Ramos (cell line): ENCODE measurements at regions not wholly inside any gene's neighbourhood (a gene's known extent, or its start where the extent isn't known, plus 50 kb on each side); places are given as distances from the start of the nearest gene placed in this dataset.
"Not testable (repeated sequence)": the region's sequence is repeated elsewhere in the genome, so short reads cannot be mapped to it uniquely, and the experiment has no call there.

ENCODE experiments used
- in situ Hi-C: fragments of 300-500 bp; cut with MboI; formaldehyde crosslinking; loops from one replicate; pipeline ENCODE4 v1.14.3; 2022; ENCODE audit warnings: low sequenced_read_pairs; ENCODE audit not compliant: unreplicated experiment

- in situ Hi-C loops: not testable (repeated sequence)
Measured at GRCh38 chr7:70895337-70896200, 236.4 kb upstream of the GALNT17 start.

DNA sequence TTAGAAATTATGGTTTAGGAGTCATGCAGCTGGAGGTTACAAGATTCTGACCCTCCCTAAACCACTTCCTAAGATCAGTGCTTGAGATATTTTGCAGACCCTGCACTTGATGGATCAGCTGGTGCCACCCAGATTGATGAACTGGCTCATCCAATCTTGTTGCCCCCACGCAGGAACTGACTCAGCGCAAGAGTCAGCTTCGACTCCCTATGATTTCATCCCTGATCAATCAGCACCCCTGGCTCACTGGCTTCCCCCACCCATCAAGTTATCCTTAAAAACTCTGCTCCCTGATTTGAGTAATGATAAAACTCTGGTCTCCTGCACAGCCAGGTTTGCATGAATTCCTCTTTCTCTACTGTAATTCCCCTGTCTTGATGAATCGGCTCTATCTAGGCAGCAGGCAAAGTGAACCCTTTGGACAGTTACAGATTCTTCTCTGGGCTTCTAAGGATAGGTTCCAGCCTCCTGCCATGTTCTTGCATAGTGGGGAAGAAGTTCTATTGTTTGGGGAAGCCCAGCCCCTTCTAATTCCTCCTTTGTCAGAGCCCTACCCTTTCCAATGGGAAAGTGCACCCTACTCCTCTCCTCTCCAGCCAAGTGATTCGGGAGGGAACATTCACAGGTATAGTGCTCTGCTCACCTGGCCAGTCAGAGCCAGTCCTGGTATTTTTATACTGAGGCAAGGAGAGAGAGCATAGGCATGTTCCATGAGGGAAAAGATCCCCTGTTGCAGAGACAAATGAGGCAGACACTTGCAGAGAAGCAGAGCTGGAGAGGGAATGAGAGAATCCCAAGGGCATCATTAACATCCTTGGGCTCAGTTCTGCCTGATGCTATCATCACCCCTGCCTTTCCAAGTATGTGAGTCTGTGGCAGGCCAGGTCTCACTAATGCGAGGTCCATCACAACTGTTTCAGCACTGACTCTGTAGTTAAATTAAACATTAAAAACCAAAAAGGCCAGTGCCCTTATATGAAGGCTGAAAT is 224.4 kb upstream of the GALNT17 start:
- in situ Hi-C loops: no loop called here

DNA sequence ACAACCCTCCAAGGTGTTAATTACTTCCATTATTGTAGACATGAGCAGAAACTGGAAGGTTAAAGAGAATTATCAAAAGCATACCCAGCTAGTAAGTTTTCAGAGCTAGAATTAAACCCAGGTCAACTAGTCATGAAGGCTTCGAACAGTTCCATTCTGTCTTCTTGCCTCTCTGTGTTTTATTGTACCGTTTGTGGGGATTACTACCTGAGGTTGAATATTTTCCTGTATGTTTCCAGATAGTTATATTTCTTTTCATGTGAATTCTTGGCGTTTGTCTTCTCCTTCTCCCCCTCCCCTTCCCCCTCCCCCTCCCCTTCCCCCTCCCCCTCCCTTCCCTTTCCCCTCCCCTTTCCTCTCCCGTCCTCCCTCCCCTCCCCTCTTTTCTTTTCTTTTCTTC is 218.0 kb upstream of the GALNT17 start:
- in situ Hi-C loops: no loop called here

- in situ Hi-C loops: no loop called here
Measured at GRCh38 chr7:70915067-70915466, 216.9 kb upstream of the GALNT17 start.

- in situ Hi-C loops: no loop called here
Measured at GRCh38 chr7:70919481-70920073, 212.4 kb upstream of the GALNT17 start.

- in situ Hi-C loops: no loop called here
Measured at GRCh38 chr7:70920876-70921275, 211.1 kb upstream of the GALNT17 start.

DNA sequence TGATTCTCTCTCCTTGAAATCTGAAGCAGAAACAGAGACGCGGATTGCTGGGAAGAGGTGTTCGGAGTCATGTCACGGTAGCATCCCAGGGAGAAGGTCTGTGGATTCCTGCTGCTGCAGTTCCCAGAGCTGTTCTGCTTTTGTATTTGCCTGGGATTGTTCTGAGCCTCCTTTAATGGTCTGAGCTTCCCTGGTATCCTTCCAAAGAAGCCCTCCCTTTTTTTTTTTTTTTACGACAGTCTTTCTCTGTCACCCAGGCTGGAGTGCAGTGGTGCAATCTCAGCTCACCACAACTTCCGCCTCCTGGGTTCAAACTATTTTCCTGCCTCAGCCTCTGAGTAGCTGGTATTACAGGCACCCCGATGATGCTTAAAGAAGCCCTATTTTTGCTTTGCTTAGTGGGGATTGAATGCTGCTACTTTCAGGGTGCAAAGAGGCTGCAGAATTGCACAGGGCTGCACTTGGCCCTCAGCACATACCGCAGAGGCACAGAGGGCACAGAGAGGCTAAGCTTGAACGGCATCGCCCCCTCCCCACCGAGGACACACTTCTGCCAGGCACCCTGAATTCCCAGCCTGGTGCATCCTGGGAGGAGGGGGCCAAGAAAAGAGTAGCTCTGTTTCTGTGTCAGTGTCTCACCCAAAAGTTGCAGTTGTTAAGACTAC is 208.6 kb upstream of the GALNT17 start:
- in situ Hi-C loops: no loop called here

DNA sequence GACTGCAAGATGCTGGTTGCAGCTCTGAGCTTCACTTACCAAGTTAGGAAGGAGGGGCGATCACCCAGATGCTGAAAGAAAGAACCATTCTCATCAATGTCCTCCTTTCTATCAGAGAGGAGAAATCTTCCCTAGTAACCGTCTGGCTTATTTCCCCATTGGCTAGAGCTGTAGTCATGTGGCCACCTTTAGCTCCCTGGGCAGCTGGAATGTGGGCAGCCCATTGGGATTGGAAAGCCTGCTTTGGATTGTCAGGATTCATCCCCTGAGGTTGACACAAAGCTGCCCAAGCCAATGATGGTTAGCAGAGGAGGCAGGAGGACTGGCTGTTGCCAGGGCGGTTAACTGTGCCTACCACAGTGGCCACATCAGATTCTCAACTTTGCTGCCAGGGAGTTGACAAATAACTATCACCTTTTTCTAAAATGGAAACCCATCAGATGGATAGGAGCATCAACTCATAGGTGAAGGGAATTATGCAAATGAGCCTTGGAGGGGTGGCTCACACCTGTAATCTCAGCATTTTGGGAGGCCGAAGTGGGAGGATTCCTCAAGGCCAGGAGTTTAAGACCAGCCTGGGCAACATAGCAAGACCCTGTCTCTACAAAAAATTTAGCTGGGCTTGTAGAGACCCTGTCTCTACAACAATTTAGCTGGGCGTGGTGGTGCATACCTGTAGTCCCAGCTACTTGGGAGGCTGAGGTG is 206.4 kb upstream of the GALNT17 start:
- in situ Hi-C loops: no loop called here

- in situ Hi-C loops: no loop called here
Measured at GRCh38 chr7:70926666-70927065, 205.3 kb upstream of the GALNT17 start.

DNA sequence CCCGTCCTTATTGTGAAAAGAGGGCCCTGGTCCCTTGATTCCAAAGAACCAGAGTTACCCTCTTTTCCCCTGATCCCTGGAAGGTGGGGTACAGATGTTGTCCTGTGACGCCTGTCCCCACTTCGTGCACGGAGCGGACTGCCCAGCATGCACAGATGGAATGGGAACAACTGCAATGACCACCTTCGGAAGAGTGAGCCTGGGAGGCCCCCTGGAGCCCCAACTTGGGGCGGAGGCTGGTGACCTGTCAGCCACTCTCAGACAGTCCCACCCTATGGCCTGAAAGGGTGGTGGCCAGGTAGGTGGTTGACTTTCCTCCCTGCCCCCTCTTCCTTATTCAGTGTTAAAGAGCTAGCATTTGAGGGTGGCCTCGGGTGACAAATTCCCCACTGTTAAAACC is 196.6 kb upstream of the GALNT17 start:
- in situ Hi-C loops: no loop called here

DNA sequence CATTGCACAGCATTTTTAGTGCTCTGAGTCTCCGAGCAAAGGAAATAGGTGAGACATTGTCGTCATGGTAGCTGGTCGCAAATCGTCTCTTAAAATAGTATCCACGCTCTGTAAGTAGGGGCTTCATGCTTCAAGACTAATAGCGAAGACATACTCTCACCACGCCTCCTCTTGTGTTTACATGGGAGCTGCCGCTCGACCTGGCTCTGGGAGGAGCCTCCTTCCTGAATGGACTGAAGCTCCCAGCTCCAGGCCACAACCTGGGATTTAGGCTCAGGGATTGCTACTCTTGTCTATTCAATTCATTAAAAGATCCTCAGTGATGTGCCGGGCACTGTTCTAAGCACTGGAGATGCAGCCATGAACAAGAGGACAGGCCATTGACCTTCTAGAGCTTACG is 196.1 kb upstream of the GALNT17 start:
- in situ Hi-C loops: no loop called here

GRCh38 chr7:70937424-70937823 is 194.5 kb upstream of the GALNT17 start:
- in situ Hi-C loops: no loop called here

DNA sequence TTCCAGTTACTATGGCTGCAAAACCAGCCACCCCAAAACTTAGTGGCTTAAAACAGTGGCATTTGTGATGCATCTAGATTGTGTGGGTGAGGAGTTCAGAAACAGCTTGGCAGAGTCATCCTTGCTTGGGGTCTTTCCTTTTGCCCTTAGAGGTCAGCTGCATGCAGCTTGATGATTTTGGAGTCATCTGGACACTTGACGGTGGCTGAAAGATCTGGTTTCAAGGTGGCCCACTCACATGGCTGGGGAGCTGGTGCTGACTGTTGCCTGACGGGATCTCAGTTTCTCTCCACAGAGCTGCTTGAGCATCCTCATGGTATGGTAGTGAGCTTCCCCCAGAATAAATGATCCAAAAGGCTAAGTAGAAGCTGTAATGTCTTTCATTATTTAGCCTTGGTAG is 191.3 kb upstream of the GALNT17 start:
- in situ Hi-C loops: no loop called here

GRCh38 chr7:70942791-70943190 is 189.2 kb upstream of the GALNT17 start:
- in situ Hi-C loops: no loop called here

DNA sequence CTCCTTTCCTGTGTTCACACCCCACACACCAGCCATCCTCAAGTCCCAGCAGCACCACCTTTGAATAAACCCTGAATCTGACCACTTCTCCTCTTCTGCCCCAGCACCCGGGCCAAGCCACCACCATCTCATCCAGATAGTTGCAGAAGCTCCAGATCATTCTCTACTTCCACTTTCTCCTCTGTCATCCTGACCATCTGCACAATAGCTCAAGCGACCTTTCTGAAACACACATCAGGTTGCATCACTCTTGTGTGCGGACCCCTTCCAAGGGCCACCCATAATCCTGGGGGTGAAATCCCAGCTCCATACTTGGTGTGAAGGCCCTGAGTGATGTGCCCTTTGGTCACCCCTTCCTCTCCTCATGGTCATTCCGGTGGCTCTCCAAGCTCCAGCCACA is 187.4 kb upstream of the GALNT17 start:
- in situ Hi-C loops: no loop called here

- in situ Hi-C loops: no loop called here
Measured at GRCh38 chr7:70947181-70947580, 184.8 kb upstream of the GALNT17 start.

DNA sequence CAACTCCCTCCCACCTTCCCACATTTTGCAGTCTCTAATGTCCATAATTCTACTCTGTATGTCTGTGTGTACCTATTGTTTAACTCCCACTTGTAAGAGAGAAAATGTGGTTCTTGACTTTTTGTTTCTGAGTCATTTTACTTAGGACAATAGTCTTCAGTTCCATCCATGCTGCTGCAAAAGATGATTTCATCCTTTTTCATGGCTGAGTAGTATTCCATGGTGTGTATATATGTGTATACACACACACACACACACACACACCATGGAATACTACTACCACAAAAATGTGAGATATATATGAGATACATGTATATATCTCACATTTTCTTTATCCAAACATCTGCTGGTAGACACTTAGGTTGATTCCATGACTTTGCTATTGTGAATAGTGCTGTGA is 182.1 kb upstream of the GALNT17 start:
- in situ Hi-C loops: no loop called here

DNA sequence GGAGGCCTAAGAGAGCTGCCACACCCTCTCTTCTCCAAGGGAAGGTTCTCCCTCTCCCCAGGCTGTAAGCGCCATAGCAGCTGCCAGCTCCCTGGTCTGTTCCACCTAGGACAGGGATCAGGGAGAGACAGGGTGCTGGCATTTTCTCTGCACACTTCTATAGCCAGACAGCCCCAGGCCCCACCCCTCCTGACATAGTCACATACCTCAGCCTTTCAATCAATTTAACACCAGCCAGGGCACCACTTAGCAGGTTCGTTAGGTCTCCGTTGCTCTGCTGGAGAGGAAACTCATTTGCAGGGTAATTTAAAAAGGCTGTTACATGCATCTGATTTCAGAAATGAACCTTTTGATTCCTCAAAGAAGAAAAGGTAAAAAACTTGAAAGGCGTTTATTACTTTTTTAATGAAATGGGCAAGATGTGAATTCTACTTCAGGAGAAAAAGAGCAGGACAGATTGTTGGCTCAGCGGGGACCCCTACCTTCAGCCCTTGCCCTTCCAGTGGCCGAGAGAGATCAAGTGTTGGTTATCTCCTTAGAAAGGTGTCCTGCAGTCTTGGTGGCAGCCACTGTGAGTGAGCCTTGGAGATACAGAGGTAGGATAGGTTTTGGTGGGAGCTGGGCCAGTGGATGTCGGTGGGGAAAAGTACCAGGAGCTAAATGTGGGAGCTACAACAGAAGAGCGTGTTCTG is 180.5 kb upstream of the GALNT17 start:
- in situ Hi-C loops: no loop called here

DNA sequence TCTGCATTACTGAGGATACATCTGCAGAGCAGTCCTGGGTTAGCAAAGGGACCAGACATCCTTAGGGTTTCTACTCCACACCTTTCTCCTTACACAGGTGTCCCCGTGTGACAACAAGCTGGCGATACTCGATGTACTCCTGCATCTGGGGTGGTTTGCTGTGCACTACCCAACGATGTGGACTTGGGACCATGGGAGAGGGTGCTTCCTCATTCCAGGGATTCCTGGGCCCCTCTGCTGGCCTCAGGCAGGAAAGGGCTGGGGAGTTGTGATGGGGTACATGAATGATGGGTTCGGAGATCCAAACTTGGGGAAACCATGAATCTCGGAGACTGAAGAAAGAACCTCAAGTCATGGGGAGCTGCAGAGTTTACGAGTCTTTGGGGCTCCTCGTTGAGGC is 179.6 kb upstream of the GALNT17 start:
- in situ Hi-C loops: no loop called here
